ENCODE measurements at regions not wholly inside any gene's neighbourhood (a gene's known extent, or its start where the extent isn't known, plus 50 kb on each side); places are given as distances from the start of the nearest gene placed in this dataset.

DNA sequence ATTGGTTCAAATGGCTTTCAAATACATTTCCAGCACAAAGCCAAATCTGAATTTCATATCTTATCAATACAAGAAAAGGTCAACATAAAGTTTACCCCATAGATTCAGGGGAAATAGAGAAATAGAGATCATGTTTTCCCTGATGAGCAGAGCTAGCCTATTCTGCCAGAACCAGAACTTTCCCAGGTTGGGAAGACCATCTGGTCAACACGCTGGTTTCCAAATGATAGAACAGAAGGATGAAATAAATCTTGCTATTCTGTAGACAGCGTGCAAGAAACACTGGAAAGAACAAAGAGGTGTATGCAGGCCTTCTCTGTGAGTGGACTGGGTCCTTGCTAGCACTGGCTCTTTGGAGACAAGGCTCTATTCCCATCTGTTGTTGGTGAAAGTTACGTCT is 350.6 kb downstream of the NDFIP2 start:
- no peak for DNase-seq

DNA sequence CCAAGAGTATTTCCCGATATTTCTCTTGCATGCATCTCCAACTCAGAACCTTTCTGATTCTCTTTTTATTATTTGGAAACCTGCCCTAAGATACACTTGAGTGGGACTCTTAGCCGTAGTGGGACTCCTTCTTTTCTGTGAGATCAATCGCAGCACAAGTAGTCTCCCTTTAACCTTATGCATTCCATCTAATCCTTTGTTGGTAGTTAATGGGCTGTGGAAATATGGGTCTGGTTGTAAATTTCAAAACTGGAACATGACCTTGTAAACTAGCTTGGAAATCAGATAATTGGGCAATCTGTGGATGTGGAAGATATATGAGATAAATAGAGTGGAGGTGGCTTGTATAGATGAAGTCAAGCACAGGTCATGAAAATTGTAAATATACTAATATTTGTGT is 350.0 kb downstream of the NDFIP2 start:
- Mint-ChIP-seq H3K9me3 (peaks cover 4% of the 10 kb centered on the region; the same call in 1 of the 2 replicates), H3K36me3 (ENCODE audit: low read depth) (peaks cover 6% of the 10 kb centered on the region), H3K4me3 (no peak overlapping the region), H3K27me3 (ENCODE audit: insufficient read depth) (peaks cover 2% of the 10 kb centered on the region; the same call in 1 of the 2 replicates), H3K4me1 (ENCODE audit: low read depth) (peaks cover 14% of the 10 kb centered on the region), H3K27ac (no peak overlapping the region)
- TF ChIP-seq, protein P1, sequence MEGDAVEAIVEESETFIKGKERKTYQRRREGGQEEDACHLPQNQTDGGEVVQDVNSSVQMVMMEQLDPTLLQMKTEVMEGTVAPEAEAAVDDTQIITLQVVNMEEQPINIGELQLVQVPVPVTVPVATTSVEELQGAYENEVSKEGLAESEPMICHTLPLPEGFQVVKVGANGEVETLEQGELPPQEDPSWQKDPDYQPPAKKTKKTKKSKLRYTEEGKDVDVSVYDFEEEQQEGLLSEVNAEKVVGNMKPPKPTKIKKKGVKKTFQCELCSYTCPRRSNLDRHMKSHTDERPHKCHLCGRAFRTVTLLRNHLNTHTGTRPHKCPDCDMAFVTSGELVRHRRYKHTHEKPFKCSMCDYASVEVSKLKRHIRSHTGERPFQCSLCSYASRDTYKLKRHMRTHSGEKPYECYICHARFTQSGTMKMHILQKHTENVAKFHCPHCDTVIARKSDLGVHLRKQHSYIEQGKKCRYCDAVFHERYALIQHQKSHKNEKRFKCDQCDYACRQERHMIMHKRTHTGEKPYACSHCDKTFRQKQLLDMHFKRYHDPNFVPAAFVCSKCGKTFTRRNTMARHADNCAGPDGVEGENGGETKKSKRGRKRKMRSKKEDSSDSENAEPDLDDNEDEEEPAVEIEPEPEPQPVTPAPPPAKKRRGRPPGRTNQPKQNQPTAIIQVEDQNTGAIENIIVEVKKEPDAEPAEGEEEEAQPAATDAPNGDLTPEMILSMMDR (IDR thresholded peaks at IDR 0.05): no peak
- DNase-seq: no peak

More for the DNA sequence above, 350.6 kb downstream of the NDFIP2 start:
- TF ChIP-seq, protein P1 (IDR thresholded peaks at IDR 0.05): no peak
- Mint-ChIP-seq H3K4me1 (ENCODE audit: low read depth) (peaks cover 15% of the 10 kb centered on the region), H3K9me3 (peaks cover 4% of the 10 kb centered on the region; the same call in 1 of the 2 replicates), H3K4me3 (no peak overlapping the region), H3K36me3 (ENCODE audit: low read depth) (peaks cover 6% of the 10 kb centered on the region), H3K27ac (no peak overlapping the region), H3K27me3 (ENCODE audit: insufficient read depth) (peaks cover 2% of the 10 kb centered on the region; the same call in 1 of the 2 replicates)

GRCh38 chr13:79830426-79830825 is 349.5 kb downstream of the NDFIP2 start:
- Mint-ChIP-seq H3K4me3 (no peak overlapping the region), H3K27me3 (ENCODE audit: insufficient read depth) (peaks cover 2% of the 10 kb centered on the region; the same call in 1 of the 2 replicates), H3K27ac (no peak overlapping the region), H3K9me3 (peaks cover 4% of the 10 kb centered on the region; the same call in 1 of the 2 replicates), H3K4me1 (ENCODE audit: low read depth) (peaks cover 14% of the 10 kb centered on the region), H3K36me3 (ENCODE audit: low read depth) (peaks cover 6% of the 10 kb centered on the region)
- TF ChIP-seq, protein P1 (IDR thresholded peaks at IDR 0.05): no peak
- no peak for DNase-seq

GRCh38 chr13:79829880-79830279 is 348.9 kb downstream of the NDFIP2 start:
- no peak overlapping the region for H3K4me3 Mint-ChIP-seq
- peaks cover 6% of the 10 kb centered on the region for H3K36me3 Mint-ChIP-seq (ENCODE audit: low read depth)
- H3K9me3 Mint-ChIP-seq: peaks cover 4% of the 10 kb centered on the region; the same call in 1 of the 2 replicates
- H3K4me1 Mint-ChIP-seq (ENCODE audit: low read depth): peaks cover 12% of the 10 kb centered on the region
- H3K27ac Mint-ChIP-seq: no peak overlapping the region
- TF ChIP-seq, protein P1 (IDR thresholded peaks at IDR 0.05): no peak
- H3K27me3 Mint-ChIP-seq (ENCODE audit: insufficient read depth): peaks cover 2% of the 10 kb centered on the region; the same call in 1 of the 2 replicates
- no peak for DNase-seq

- H3K4me1 Mint-ChIP-seq (ENCODE audit: low read depth): no peaks in the 10 kb centered on the region
- H3K9me3 Mint-ChIP-seq: peaks cover 4% of the 10 kb centered on the region; the same call in 1 of the 2 replicates
- no peak for DNase-seq
- H3K4me3 Mint-ChIP-seq: no peak overlapping the region
- no peak overlapping the region for H3K27ac Mint-ChIP-seq
- TF ChIP-seq, protein P1 (IDR thresholded peaks at IDR 0.05): no peak
- H3K27me3 Mint-ChIP-seq (ENCODE audit: insufficient read depth): peaks cover 2% of the 10 kb centered on the region; the same call in 1 of the 2 replicates
- H3K36me3 Mint-ChIP-seq (ENCODE audit: low read depth): peaks cover 6% of the 10 kb centered on the region
Measured at GRCh38 chr13:79825959-79826358, 345.0 kb downstream of the NDFIP2 start.

Data from HFFc6 (cell line).